HL-60 (cell line): ENCODE measurements at regions not wholly inside any gene's neighbourhood (a gene's known extent, or its start where the extent isn't known, plus 50 kb on each side); places are given as distances from the start of the nearest gene placed in this dataset.

Experiments used
- CTCF ChIP-seq: IDR thresholded peaks from one replicate; pipeline ENCODE4 v1.5.1; 2011; ENCODE audit warnings: low read length, control low read depth, inconsistent platforms; ENCODE audit not compliant: insufficient read depth
- POLR2AphosphoS5 ChIP-seq: IDR thresholded peaks from 2 replicates; pipeline ENCODE4 v1.6.1; 2012; ENCODE audit warnings: low read depth
- REST ChIP-seq: IDR thresholded peaks from 2 replicates; pipeline ENCODE4 v1.6.1; 2012; ENCODE audit warnings: low read depth; ENCODE audit not compliant: insufficient replicate concordance

- no peak for TF ChIP-seq CTCF
- TF ChIP-seq POLR2AphosphoS5: no peak
- TF ChIP-seq REST: no peak
These were observed 261.5 kb downstream of the CYRIA start for GRCh38 chr2:16404146-16404545.
